HTR-8/SVneo (cell line): ENCODE measurements at regions not wholly inside any gene's neighbourhood (a gene's known extent, or its start where the extent isn't known, plus 50 kb on each side); places are given as distances from the start of the nearest gene placed in this dataset.
"Not testable (repeated sequence)": the region's sequence is repeated elsewhere in the genome, so short reads cannot be mapped to it uniquely, and the experiment has no call there.

Source experiments
- DNase-seq: peaks from one replicate; pipeline ENCODE4 v3.0.0; 2011; ENCODE audit warnings: low spot score, mixed read lengths; ENCODE audit not compliant: insufficient read length
- FAIRE-seq: peaks from 2 replicates; lab custom pipeline; 2011; peaks lifted over from hg19 to GRCh38; lab: Jason Lieb, UNC

DNA sequence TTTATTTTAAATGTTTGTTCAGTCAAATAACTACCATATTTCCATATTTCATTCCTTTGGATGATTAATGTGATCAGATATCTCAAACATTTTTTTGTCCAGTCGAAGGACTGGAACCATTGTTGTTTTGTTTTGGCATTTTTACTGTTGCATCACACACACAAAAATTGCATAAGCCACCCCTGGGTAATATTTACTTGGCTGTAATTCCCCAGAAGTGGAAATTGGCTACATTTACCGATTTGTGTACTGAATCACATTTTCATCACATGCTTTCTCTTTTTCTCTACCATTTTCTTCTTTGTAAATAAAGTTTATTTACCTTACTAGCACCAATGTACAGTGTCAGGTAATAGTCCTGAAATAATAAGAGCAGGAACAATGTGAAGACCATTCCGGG is 1729.7 kb upstream of the WWC1 start:
- DNase-seq (no peak), FAIRE-seq (no peak)

DNA sequence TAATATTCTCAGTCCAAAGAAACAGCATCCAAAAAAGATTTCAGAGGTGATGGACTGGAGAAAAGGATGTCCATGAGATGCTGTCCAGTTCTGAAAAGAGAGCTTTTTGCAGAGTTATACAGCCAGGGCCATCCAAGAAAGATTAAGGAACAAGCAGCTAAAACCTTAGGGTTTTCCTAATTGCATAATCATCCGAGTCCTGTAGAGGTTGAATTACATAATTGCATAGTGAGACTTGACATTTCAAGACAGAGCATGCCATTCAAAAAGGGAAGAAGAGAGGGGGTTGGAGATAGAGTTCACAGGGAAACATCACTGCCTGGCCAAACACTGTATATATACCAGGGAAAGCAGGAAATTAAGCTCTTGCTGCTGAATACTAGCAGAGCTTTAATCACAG is 1729.2 kb upstream of the WWC1 start:
- DNase-seq, result no peak
- FAIRE-seq, result no peak

DNA sequence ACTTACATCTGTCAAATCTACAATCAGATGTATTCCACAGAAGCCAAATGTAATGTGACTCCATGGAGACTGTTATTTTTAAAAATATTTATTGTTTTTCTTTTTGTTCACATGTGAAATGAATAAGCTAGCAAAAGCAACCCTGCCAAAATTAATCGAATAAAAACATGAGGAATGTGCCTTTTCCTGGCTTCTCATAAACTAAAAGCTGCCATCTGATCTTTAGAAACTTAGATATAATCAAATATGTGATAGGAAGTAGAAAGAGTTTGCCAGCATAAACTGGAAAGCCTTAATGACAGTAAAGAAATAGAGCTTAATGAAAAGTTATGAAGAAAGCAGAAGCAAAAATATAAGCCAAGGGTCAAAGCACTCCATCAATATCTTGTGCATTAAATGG is 1724.7 kb upstream of the WWC1 start:
- DNase-seq (no peak), FAIRE-seq (no peak)

DNA sequence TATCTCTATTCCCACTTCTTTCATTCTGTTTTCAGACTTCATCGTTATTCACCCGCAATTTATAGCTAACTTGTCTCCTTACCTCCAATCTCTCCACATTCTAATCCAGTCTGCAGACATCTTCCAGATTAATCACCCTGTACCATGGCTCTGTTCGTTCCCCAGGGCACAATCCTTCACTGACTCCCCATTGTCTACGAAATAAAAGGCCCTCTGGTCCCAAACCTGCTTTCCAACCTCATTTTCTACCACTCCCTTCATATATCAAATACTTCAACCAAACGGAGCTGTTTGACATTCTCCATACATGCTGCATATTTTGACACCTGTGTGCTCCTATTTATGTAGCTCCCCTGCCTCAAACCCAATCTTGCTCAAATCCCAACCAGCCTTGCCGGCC is 1720.6 kb upstream of the WWC1 start:
- DNase-seq (no peak), FAIRE-seq (no peak)

DNA sequence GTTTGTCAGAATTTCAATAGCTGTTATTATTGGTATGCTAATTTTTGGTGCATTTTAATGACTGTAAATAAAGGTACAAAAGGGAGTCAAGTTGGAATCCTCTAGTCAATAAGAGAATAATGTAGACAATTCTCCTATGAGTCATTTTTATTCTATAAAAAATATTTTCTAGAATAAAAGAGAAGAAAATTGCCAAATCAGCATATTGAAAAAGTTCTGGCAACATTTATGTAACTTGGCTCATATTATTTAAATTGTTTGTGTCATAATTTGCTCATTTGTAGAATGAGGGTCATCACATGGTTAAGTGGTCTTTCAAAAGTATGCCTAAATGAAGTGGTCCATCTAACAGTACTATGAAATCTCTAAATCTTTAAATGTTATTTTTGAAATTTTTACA is 1719.8 kb upstream of the WWC1 start:
- DNase-seq (no peak), FAIRE-seq (no peak)

DNA sequence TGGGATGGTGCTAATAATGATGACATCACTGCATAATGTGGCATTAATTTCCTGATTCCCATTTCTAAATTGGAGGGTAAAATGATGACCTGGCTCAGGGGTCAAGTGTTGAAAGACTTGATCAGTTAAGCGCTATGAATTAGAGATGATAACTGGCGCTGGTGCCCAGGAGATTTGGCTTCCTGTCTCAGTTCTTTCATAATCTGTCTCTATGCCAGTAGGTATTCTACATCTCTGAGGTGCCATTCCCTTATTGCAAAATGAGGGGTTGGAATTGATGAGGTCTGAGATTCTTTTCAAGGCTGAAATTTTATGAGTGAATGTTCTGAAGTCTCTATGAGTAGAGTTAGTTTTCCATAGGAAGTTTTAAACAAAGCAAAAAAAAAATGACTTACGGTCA is 1715.1 kb upstream of the WWC1 start:
- FAIRE-seq (no peak), DNase-seq (no peak)

DNA sequence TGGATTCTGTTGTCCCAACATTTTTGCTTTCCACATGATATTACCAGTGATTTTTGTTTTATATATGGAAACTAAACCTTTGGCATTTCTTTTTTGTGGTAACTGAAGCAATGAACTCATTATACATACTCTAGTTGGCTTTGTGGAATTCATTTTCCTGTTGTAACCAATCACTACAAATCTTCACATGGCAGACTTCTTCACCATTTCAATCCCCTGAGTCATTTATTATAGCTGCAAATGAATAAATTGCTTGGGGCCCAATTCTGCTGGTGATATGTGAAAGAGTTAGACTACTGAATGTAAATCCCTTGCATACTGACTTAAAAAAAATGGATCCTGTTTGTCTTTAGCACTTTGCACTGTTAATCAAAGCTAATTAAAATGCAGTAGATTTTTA is 1709.6 kb upstream of the WWC1 start:
- DNase-seq (peak; percentile 35), FAIRE-seq (no peak)

DNA sequence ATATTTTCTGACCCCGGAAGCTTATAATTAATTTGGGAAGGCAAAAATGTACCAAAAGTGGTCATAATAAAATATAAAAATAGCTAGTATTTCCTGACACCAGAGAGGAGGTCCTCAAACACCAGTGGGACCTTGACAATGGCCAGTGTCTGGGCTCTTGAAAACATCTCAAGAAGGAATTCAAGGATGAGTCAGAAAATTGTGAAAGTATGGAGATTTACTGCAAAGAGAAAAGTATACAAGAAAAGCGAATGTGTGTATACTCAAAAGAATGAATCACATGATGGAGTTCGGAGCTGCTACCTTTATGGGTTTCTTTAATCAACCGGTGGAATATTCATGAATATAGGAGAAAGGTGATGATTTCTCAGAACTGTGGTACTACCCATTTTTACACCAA is 1709.0 kb upstream of the WWC1 start:
- no peak for FAIRE-seq

DNA sequence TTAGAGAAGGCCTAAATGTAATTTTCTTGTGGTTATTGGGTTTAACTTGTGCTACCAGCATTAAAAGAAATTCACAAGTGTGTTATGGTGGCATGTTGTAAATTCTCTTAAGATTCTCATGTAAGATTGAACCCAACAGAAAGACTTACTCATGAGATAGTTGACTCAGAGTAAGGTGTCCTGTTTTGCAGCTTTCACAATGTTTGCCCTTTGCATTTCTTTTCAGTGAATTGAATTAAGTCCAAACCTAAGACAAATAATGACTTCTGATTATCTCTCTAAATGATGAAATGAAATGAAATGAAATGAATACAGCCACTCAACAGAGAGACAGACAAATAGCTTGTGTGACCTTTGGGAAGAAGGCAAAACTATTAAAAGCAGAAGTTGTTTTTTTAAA is 1696.9 kb upstream of the WWC1 start:
- FAIRE-seq (no peak), DNase-seq (no peak)

More for the DNA sequence above, 1709.0 kb upstream of the WWC1 start:
- no peak for DNase-seq

DNA sequence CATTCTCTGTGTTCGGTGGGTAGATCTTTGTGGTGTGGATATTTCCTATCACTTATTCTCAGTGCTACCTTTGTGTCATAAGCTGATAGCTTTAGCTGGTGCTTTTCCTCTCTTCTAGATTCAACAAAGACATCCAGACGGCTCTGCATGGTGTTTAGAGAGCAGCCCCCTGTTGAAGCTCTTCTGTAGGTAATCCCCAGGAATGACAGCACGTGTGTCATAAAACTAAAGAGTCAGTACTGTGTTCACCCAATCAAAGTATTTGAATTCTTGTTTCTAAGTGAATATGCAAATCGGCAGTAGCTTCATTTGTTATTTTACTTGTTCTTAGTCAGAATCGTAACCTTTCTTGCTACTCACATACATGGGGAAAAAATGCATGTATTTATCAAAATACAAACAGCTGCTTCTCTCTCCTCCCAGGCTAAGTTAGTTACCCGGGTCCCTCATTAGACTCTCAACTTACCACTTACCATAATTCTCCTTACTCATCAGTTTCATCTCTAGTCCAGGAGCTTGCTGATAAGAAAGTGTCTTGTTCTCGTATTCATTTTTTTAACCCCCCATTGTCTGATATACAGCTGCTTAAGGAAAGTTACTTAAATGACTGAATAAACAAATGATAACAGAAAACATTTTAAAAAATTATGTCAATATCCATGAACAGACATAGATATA is 1696.0 kb upstream of the WWC1 start:
- FAIRE-seq (no peak), DNase-seq (no peak)

DNA sequence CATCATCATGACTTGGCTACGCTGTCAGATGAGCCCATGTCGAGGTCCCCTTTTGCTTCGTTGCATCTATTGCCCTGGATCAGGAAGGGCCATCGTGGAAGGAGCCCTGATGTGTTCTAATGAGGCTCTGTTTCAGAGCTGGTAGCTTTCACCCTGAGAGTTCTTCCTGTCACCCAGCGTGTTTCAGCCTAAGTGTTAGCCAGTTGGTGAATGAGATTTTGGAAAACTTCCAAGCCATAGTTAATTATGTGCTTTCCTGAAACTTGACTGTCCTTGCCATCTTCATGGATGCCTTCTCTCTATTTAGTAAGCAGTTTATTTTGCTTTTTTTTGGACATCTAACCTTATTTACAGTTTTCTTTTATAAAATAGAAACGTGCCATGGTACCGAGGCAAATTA is 1695.4 kb upstream of the WWC1 start:
- DNase-seq (no peak), FAIRE-seq (no peak)

DNA sequence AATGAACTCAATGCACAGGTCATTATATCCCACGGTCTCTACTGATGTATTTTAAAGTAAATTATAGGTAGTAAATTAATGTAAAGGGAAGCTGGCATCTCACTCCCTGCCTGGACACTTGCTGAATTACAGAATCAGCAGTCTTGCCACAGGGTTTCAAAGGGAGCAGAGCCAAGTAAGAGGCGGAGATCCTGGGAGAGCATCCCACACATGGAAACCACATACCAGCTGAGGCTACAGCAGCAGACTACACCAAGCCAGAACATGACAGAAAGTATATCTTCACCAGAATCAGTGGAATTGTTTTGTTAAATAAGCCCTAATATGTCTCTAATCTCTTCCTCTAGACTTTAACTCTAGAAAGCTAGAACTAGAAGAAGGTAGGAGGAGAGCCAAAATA is 1689.2 kb upstream of the WWC1 start:
- no peak for DNase-seq
- no peak for FAIRE-seq

DNA sequence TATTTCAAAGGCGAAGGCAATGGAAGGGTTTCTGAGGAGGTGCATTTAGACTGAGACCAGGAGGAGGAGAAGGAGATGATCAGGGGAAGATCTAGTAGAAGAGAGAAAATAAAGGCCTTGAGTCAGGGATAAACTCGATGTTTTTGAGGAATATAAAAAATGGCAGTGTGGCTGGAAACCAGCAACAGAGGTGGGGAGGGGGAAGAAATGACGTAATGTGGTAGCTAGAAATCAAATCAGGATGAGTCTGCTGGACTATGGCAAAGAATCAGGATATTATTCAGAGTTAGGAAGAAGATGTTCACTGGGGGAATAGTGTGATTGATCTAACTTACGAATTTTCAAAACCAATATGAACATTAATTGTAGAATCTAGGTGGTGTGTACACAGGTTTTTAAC is 1673.9 kb upstream of the WWC1 start:
- no peak for FAIRE-seq

DNA sequence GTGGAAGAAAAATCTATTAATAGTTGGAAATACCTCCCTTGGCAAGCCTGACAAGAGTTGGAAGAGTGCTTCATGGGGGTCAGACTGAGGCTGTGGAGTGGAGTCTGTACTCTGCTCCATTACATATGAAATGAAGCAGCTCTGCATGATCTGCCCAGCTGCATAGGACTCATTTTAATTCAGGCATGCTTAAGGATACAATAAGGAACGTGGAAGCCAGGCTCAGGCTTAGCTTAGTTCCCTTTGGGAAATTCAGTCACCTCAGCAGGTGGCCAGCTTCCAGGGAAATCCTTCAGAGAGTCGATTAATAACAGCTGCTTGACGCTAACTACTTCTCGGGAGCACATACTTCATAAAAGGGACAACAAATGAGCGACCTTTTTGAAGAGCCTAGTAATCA is 1672.9 kb upstream of the WWC1 start:
- FAIRE-seq, result no peak

More for the DNA sequence above, 1673.9 kb upstream of the WWC1 start:
- no peak for DNase-seq

DNA sequence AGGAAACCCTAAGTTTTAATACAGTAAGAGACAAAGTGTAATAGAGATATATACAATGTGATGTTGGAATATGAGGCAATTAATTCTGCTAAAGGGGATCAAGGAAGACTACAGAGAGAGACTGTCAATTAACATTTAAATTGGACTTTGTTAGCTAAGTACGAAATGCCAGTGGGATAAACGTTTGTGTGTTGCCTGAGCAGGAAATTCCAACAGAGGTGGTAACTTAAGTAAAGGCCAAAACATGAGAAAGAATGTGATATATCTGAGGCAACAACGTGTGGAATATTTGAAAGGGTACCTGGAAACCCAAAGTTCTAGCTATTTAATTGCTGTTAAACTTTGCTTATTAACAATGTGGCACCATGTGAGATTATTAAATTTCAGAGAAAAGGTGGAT is 1666.9 kb upstream of the WWC1 start:
- DNase-seq (no peak), FAIRE-seq (no peak)

More for the DNA sequence above, 1672.9 kb upstream of the WWC1 start:
- DNase-seq, result no peak

DNA sequence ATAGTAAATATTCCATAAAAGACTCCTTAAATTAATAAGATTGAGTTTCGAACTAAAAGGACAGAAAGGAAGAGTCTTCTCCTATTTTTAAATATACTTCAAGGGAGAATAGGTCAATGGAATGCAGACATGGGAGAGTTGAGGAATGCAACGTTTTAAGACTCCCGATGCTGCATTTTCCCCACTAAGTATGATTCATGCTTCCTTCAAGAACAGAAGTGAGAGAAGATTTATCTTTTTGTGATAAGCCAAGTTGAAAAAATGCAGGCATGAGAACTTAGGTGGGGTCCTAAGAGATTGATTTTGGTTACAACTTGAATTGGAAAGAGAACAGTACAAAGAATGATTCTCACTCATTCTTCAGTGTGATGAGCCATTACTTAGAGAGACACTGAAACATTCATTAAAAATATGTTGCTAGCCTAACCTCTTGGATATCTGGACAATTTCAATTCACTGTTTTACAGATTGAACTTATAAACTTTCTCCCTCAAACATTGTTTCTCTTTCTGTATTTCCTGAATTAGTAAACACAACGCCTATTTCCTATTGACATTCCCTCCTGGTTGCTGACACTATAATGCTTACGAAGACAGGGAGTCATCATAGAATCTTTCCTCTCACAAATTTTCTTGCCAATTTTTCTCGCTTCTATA is 1666.1 kb upstream of the WWC1 start:
- DNase-seq, result peak; percentile 56
- FAIRE-seq, result no peak

DNA sequence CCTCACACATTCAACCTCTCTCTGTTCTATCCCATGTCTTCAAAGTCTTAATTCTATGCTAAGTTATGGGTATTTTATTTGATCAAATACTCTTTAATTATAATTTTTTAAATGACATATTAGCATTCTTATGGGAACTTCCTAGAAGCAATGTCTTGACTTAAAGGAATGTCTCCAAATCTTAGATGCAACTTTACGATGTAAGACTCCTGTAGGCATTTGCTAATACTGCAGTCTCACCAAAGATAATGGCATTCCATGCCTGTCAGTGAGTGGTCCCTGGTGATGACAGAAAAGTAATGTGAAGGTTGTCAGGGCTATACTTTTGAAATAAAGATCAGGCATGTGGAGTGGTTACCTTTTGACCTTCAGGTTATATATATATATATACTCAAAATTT is 1654.2 kb upstream of the WWC1 start:
- no peak for DNase-seq

DNA sequence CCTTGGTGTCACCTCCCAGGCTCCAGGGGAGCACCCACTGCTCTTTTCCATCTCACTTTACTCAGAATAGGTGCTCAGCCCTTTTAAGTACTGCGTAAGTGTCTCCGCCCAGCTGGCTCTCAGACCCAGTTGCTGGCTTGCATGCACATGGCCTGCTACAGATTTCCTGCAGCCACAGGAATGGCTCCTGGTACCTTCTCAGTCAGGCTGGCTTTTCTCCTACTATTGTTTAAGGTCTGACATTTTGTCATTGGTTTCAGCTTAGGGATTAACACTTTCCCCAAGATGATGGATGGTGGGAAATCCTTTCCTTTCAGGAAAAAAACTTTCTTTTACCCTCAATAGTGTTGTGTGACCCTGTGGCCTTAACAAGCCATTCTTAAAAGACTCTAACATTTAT is 1652.3 kb upstream of the WWC1 start:
- no peak for DNase-seq

More for the DNA sequence above, 1654.2 kb upstream of the WWC1 start:
- no peak for FAIRE-seq

DNA sequence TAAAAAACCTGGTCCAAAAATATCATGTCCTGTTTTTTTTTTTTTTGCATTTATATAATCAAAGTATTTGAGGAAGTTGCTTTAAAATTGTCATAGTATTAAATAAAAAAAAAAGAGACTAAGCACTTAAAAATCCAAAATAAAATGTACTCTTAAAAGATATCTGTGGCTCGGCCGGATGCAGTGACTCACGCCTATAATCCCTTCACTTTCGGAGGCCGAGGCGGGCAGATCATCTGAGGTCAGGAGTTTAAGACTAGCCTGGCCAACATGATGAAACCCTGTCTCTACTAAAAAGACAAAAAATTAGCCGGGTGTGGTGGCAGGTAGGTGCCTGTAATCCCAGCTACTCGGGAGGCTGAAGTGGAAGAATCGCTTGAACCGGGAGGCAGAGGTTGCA is 1651.3 kb upstream of the WWC1 start:
- not testable (repeated sequence) for FAIRE-seq, DNase-seq

More for the DNA sequence above, 1652.3 kb upstream of the WWC1 start:
- no peak for FAIRE-seq

DNA sequence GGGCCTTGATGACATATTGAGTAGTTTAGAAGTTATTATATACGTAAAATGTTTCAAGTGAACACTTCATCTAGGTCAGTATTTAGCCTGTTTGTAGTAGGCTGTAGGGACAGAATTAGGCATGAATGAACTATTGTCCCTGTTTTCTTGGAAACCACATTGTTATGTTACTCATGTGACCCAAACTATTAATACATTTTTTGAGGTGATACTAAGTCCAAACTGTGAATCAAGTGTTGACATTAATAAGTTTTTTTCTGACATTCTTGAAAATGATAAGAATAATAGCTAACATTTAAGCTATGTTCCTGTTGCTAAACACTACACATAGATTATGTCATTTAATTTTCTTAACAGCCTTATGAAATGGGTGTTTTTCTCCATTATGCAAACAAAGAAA is 1642.7 kb upstream of the WWC1 start:
- DNase-seq, result no peak
- no peak for FAIRE-seq

DNA sequence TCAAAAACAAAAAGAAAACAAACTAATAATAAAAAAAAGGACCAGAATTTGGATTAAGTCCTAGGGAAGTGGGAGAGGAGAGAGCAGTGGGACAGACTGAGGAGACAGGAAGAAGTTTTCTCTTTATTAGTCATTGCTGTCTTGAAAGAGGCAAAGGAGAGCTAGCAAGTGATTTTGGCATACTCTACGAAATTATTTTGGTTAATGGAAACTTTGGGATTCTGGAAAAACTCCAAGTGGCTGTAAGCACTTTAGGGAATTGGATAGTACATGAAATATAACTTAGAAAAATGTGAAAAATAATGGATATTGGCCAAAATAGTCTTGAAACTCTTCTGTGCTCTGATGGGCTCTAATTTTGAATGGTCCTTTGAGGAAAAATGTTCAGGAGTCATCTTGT is 1641.8 kb upstream of the WWC1 start:
- no peak for FAIRE-seq
- no peak for DNase-seq

DNA sequence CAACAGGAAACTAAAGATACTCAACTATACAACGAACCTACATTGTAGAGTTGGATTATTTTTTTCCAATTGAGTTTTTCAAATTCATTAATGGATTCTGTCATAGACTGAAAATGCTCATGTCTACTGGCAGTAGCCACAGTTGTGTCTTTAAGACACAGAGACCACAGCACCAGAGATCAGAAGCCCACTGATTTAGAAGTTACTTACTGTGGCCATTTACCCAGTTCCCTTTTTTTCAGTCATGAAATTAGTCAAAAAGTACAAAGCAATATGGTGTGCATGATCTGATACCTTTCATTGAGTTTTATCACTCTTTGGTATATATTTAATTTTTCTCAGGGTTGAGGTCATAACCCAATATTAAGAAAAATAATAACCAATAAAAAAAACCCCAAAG is 1640.2 kb upstream of the WWC1 start:
- DNase-seq (no peak), FAIRE-seq (no peak)
